Epithelial cell of proximal tubule (primary cell): ENCODE measurements at regions not wholly inside any gene's neighbourhood (a gene's known extent, or its start where the extent isn't known, plus 50 kb on each side); places are given as distances from the start of the nearest gene placed in this dataset.

Experiments
- DNase-seq: peaks from one replicate; pipeline ENCODE4 v3.0.0-alpha.2; 2011; ENCODE audit warnings: low read depth
- H3K4me3 ChIP-seq: 2 replicates; pipeline ENCODE4 v1.5.1; 2011; ENCODE audit warnings: low read depth, mild to moderate bottlenecking, low read length
- CTCF ChIP-seq: conservative IDR thresholded peaks from 2 replicates; pipeline ENCODE4 v1.5.1; 2012; ENCODE audit warnings: low read depth, mild to moderate bottlenecking, low read length

GRCh38 chr5:109944461-109944860, 254.7 kb downstream of the MAN2A1 start:
- H3K4me3 ChIP-seq: no peak overlapping the region
- no peak for DNase-seq
- no peak for TF ChIP-seq CTCF

- peak; percentile 43 for DNase-seq
- no peak for TF ChIP-seq CTCF
- H3K4me3 ChIP-seq: no peak overlapping the region
These were observed 255.5 kb downstream of the MAN2A1 start for GRCh38 chr5:109945097-109945678.

- H3K4me3 ChIP-seq: no peak overlapping the region
- TF ChIP-seq CTCF: no peak
- no peak for DNase-seq
These were observed 256.2 kb downstream of the MAN2A1 start for GRCh38 chr5:109945723-109946480.

GRCh38 chr5:109946610-109947009, 256.9 kb downstream of the MAN2A1 start:
- no peak for DNase-seq
- no peak for TF ChIP-seq CTCF
- no peak overlapping the region for H3K4me3 ChIP-seq

GRCh38 chr5:109947667-109948066, 257.9 kb downstream of the MAN2A1 start:
- DNase-seq: no peak
- no peak for TF ChIP-seq CTCF
- H3K4me3 ChIP-seq: no peak overlapping the region

GRCh38 chr5:109950634-109951033, 260.9 kb downstream of the MAN2A1 start:
- no peak for TF ChIP-seq CTCF

GRCh38 chr5:109951348-109951747, 261.6 kb downstream of the MAN2A1 start:
- no peak overlapping the region for H3K4me3 ChIP-seq
- TF ChIP-seq CTCF: no peak
- no peak for DNase-seq

More at GRCh38 chr5:109950634-109951033, 260.9 kb downstream of the MAN2A1 start:
- DNase-seq: no peak
- no peak overlapping the region for H3K4me3 ChIP-seq
